ENCODE measurements at regions not wholly inside any gene's neighbourhood (a gene's known extent, or its start where the extent isn't known, plus 50 kb on each side); places are given as distances from the start of the nearest gene placed in this dataset.

- Histone ChIP-seq H3K9me2 (replicated peaks; ENCODE audit: insufficient read depth, low read length) (no peaks in the 10 kb centered on the region), H2AFZ (ENCODE audit: low read length) (peak overlapping the region; percentile 25; the same call in 1 of the 2 replicates), H3K79me2 (ENCODE audit: low read length) (no peaks in the 10 kb centered on the region), H3K36me3 (ENCODE audit: insufficient read depth, low read length) (no peaks in the 10 kb centered on the region), H3K9ac (ENCODE audit: low read length) (no peak overlapping the region), H3K4me3 (ENCODE audit: low read length) (no peak overlapping the region), H3K4me1 (ENCODE audit: low read length) (no peaks in the 10 kb centered on the region), H3K27me3 (ENCODE audit: low read length) (no peaks in the 10 kb centered on the region), H3K9me3 (ENCODE audit: low read length) (no peaks in the 10 kb centered on the region), H3K4me2 (ENCODE audit: low read depth, low read length, poor library complexity, severe bottlenecking) (no peak overlapping the region), H4K20me1 (ENCODE audit: insufficient read depth, low read depth, low read length) (no peaks in the 10 kb centered on the region), H3K27ac (ENCODE audit: low read length) (no peak overlapping the region)
- DNase-seq, result no peak
Measured at GRCh38 chr1:58076258-58076657, 470.3 kb downstream of the OMA1 start.

GRCh38 chr1:58075188-58075578 is 471.3 kb downstream of the OMA1 start:
- Histone ChIP-seq H3K9me2 (replicated peaks; ENCODE audit: insufficient read depth, low read length) (no peaks in the 10 kb centered on the region), H3K9ac (ENCODE audit: low read length) (no peak overlapping the region), H3K79me2 (ENCODE audit: low read length) (no peaks in the 10 kb centered on the region), H3K27ac (ENCODE audit: low read length) (no peak overlapping the region), H3K27me3 (ENCODE audit: low read length) (no peaks in the 10 kb centered on the region), H3K36me3 (ENCODE audit: insufficient read depth, low read length) (no peaks in the 10 kb centered on the region), H3K4me1 (ENCODE audit: low read length) (no peaks in the 10 kb centered on the region), H2AFZ (ENCODE audit: low read length) (no peak overlapping the region), H3K4me3 (ENCODE audit: low read length) (no peak overlapping the region), H4K20me1 (ENCODE audit: insufficient read depth, low read depth, low read length) (no peaks in the 10 kb centered on the region), H3K9me3 (ENCODE audit: low read length) (no peaks in the 10 kb centered on the region), H3K4me2 (ENCODE audit: low read depth, low read length, poor library complexity, severe bottlenecking) (no peak overlapping the region)
- no peak for DNase-seq

- no peaks in the 10 kb centered on the region for H4K20me1 ChIP-seq (ENCODE audit: insufficient read depth, low read depth, low read length)
- no peak overlapping the region for H3K4me3 ChIP-seq (ENCODE audit: low read length)
- H3K79me2 ChIP-seq (ENCODE audit: low read length), result no peaks in the 10 kb centered on the region
- no peaks in the 10 kb centered on the region for H3K36me3 ChIP-seq (ENCODE audit: insufficient read depth, low read length)
- no peak overlapping the region for H3K9ac ChIP-seq (ENCODE audit: low read length)
- no peak overlapping the region for H3K4me2 ChIP-seq (ENCODE audit: low read depth, low read length, poor library complexity, severe bottlenecking)
- no peaks in the 10 kb centered on the region for H3K9me3 ChIP-seq (ENCODE audit: low read length)
- no peaks in the 10 kb centered on the region for H3K27me3 ChIP-seq (ENCODE audit: low read length)
- no peaks in the 10 kb centered on the region for H3K9me2 ChIP-seq (replicated peaks; ENCODE audit: insufficient read depth, low read length)
- no peaks in the 10 kb centered on the region for H3K4me1 ChIP-seq (ENCODE audit: low read length)
- no peak overlapping the region for H2AFZ ChIP-seq (ENCODE audit: low read length)
- no peak for DNase-seq
- no peak overlapping the region for H3K27ac ChIP-seq (ENCODE audit: low read length)
Measured at GRCh38 chr1:58072450-58072849, 474.1 kb downstream of the OMA1 start.

- DNase-seq, result no peak
- Histone ChIP-seq H4K20me1 (ENCODE audit: insufficient read depth, low read depth, low read length) (no peaks in the 10 kb centered on the region), H3K36me3 (ENCODE audit: insufficient read depth, low read length) (no peaks in the 10 kb centered on the region), H3K4me1 (ENCODE audit: low read length) (peaks cover 16% of the 10 kb centered on the region), H2AFZ (ENCODE audit: low read length) (peak overlapping the region; percentile 30; the same call in 1 of the 2 replicates), H3K4me3 (ENCODE audit: low read length) (no peak overlapping the region), H3K4me2 (ENCODE audit: low read depth, low read length, poor library complexity, severe bottlenecking) (no peak overlapping the region), H3K27ac (ENCODE audit: low read length) (no peak overlapping the region), H3K9me2 (replicated peaks; ENCODE audit: insufficient read depth, low read length) (no peaks in the 10 kb centered on the region), H3K9me3 (ENCODE audit: low read length) (no peaks in the 10 kb centered on the region), H3K9ac (ENCODE audit: low read length) (no peak overlapping the region), H3K79me2 (ENCODE audit: low read length) (no peaks in the 10 kb centered on the region), H3K27me3 (ENCODE audit: low read length) (no peaks in the 10 kb centered on the region)
Measured at GRCh38 chr1:58067082-58067481, 479.4 kb downstream of the OMA1 start.

- no peaks in the 10 kb centered on the region for H3K79me2 ChIP-seq (ENCODE audit: low read length)
- no peak overlapping the region for H3K4me2 ChIP-seq (ENCODE audit: low read depth, low read length, poor library complexity, severe bottlenecking)
- H2AFZ ChIP-seq (ENCODE audit: low read length), result no peak overlapping the region
- H3K27me3 ChIP-seq (ENCODE audit: low read length), result no peaks in the 10 kb centered on the region
- H3K4me3 ChIP-seq (ENCODE audit: low read length), result no peak overlapping the region
- H3K9ac ChIP-seq (ENCODE audit: low read length), result no peak overlapping the region
- no peaks in the 10 kb centered on the region for H3K36me3 ChIP-seq (ENCODE audit: insufficient read depth, low read length)
- no peaks in the 10 kb centered on the region for H4K20me1 ChIP-seq (ENCODE audit: insufficient read depth, low read depth, low read length)
- peaks cover 16% of the 10 kb centered on the region for H3K4me1 ChIP-seq (ENCODE audit: low read length)
- no peak overlapping the region for H3K27ac ChIP-seq (ENCODE audit: low read length)
- no peaks in the 10 kb centered on the region for H3K9me2 ChIP-seq (replicated peaks; ENCODE audit: insufficient read depth, low read length)
- H3K9me3 ChIP-seq (ENCODE audit: low read length), result no peaks in the 10 kb centered on the region
- peak; percentile 73 for DNase-seq
Measured at GRCh38 chr1:58065520-58065919, 481.0 kb downstream of the OMA1 start.

- no peak overlapping the region for H3K4me2 ChIP-seq (ENCODE audit: low read depth, low read length, poor library complexity, severe bottlenecking)
Measured at GRCh38 chr1:58064166-58064565, 482.4 kb downstream of the OMA1 start.

GRCh38 chr1:58063095-58063494 is 483.4 kb downstream of the OMA1 start:
- peaks cover 16% of the 10 kb centered on the region for H3K4me1 ChIP-seq (ENCODE audit: low read length)
- no peaks in the 10 kb centered on the region for H3K9me2 ChIP-seq (replicated peaks; ENCODE audit: insufficient read depth, low read length)
- H3K9ac ChIP-seq (ENCODE audit: low read length), result no peak overlapping the region
- H3K27me3 ChIP-seq (ENCODE audit: low read length), result no peaks in the 10 kb centered on the region
- H3K79me2 ChIP-seq (ENCODE audit: low read length), result no peaks in the 10 kb centered on the region
- H4K20me1 ChIP-seq (ENCODE audit: insufficient read depth, low read depth, low read length), result no peaks in the 10 kb centered on the region
- no peak overlapping the region for H3K4me2 ChIP-seq (ENCODE audit: low read depth, low read length, poor library complexity, severe bottlenecking)
- no peaks in the 10 kb centered on the region for H3K9me3 ChIP-seq (ENCODE audit: low read length)
- no peak overlapping the region for H3K27ac ChIP-seq (ENCODE audit: low read length)
- H2AFZ ChIP-seq (ENCODE audit: low read length), result no peak overlapping the region
- no peak for DNase-seq
- H3K4me3 ChIP-seq (ENCODE audit: low read length), result no peak overlapping the region
- H3K36me3 ChIP-seq (ENCODE audit: insufficient read depth, low read length), result no peaks in the 10 kb centered on the region

More at GRCh38 chr1:58064166-58064565, 482.4 kb downstream of the OMA1 start:
- no peaks in the 10 kb centered on the region for H3K36me3 ChIP-seq (ENCODE audit: insufficient read depth, low read length)
- H3K9ac ChIP-seq (ENCODE audit: low read length), result no peak overlapping the region
- no peak overlapping the region for H3K4me3 ChIP-seq (ENCODE audit: low read length)
- H2AFZ ChIP-seq (ENCODE audit: low read length), result no peak overlapping the region
- DNase-seq, result no peak
- no peaks in the 10 kb centered on the region for H4K20me1 ChIP-seq (ENCODE audit: insufficient read depth, low read depth, low read length)
- no peaks in the 10 kb centered on the region for H3K79me2 ChIP-seq (ENCODE audit: low read length)
- H3K27me3 ChIP-seq (ENCODE audit: low read length), result no peaks in the 10 kb centered on the region
- no peak overlapping the region for H3K27ac ChIP-seq (ENCODE audit: low read length)
- H3K9me2 ChIP-seq (replicated peaks; ENCODE audit: insufficient read depth, low read length), result no peaks in the 10 kb centered on the region
- no peaks in the 10 kb centered on the region for H3K9me3 ChIP-seq (ENCODE audit: low read length)
- peaks cover 16% of the 10 kb centered on the region for H3K4me1 ChIP-seq (ENCODE audit: low read length)

GRCh38 chr1:58062635-58063034 is 483.9 kb downstream of the OMA1 start:
- H3K27ac ChIP-seq (ENCODE audit: low read length), result no peak overlapping the region
- peaks cover 16% of the 10 kb centered on the region for H3K4me1 ChIP-seq (ENCODE audit: low read length)

More at GRCh38 chr1:58062635-58063034, 483.9 kb downstream of the OMA1 start:
- Histone ChIP-seq H4K20me1 (ENCODE audit: insufficient read depth, low read depth, low read length) (no peaks in the 10 kb centered on the region), H3K36me3 (ENCODE audit: insufficient read depth, low read length) (no peaks in the 10 kb centered on the region), H3K79me2 (ENCODE audit: low read length) (no peaks in the 10 kb centered on the region), H3K4me2 (ENCODE audit: low read depth, low read length, poor library complexity, severe bottlenecking) (no peak overlapping the region), H3K27me3 (ENCODE audit: low read length) (no peaks in the 10 kb centered on the region), H2AFZ (ENCODE audit: low read length) (no peak overlapping the region), H3K9ac (ENCODE audit: low read length) (no peak overlapping the region), H3K4me3 (ENCODE audit: low read length) (no peak overlapping the region), H3K9me2 (replicated peaks; ENCODE audit: insufficient read depth, low read length) (no peaks in the 10 kb centered on the region), H3K9me3 (ENCODE audit: low read length) (no peaks in the 10 kb centered on the region)
- DNase-seq, result no peak
